ENCODE measurements at regions not wholly inside any gene's neighbourhood (a gene's known extent, or its start where the extent isn't known, plus 50 kb on each side); places are given as distances from the start of the nearest gene placed in this dataset.

- H3K9me3 ChIP-seq (replicated peaks; ENCODE audit: control insufficient read depth, insufficient read depth, low read length) = no peaks in the 10 kb centered on the region
- ChIA-PET POLR2A (no interaction called here), CTCF (no interaction called here)
- H4K20me1 ChIP-seq (replicated peaks; ENCODE audit: control insufficient read depth, extremely low read depth, insufficient read depth, low read length) = no peaks in the 10 kb centered on the region
- dilution Hi-C loops (cut with MboI; ENCODE audit: extremely low pct_ligation_motif_present, low sequenced_read_pairs) = no loop called here
- DNase-seq (ENCODE audit: low read depth, low spot score) (no peak), FAIRE-seq (no peak)
- no peak overlapping the region for H3K4me3 ChIP-seq (replicated peaks in 1 of 3; ENCODE audit: insufficient read depth in 1 of 3, low read depth in 1 of 3, low read length in 3 of 3)
- H3K9ac ChIP-seq (replicated peaks; ENCODE audit: extremely low read depth, insufficient read depth, low read length) = no peak overlapping the region
- intact Hi-C loops (cut with micrococcal nuclease) = no loop called here
- H2AFZ ChIP-seq (ENCODE audit: low read depth, low read length) = no peak overlapping the region
- no peaks in the 10 kb centered on the region for H3K36me3 ChIP-seq (ENCODE audit: control insufficient read depth in 2 of 2, extremely low read depth in 1 of 2, insufficient read depth in 2 of 2, low read length in 2 of 2)
- H3K79me2 ChIP-seq (ENCODE audit: control insufficient read depth, insufficient read depth, low read length) = no peaks in the 10 kb centered on the region
- TF ChIP-seq JUN (IDR thresholded peaks at IDR 0.05; ENCODE audit: borderline replicate concordance, insufficient read depth, insufficient read length, low read depth) (no peak), FOS (IDR thresholded peaks at IDR 0.05; ENCODE audit: borderline replicate concordance, insufficient read depth, low read length) (no peak), POLR2A (IDR thresholded peaks at IDR 0.05; ENCODE audit: low read depth, low read length) (no peak), POLR2AphosphoS5 (IDR thresholded peaks at IDR 0.05; ENCODE audit: insufficient read depth, low read depth, low read length) (no peak), CTCF (IDR thresholded peaks at IDR 0.05; ENCODE audit: extremely low read depth in 1 of 2, insufficient read depth in 1 of 2, low read depth in 1 of 2, low read length in 2 of 2) (no peak), MYC (IDR thresholded peaks at IDR 0.05; ENCODE audit: low read depth, low read length) (no peak), GATA2 (IDR thresholded peaks at IDR 0.05; ENCODE audit: insufficient read depth, insufficient read length, low read depth, low read length) (no peak), MAX (IDR thresholded peaks at IDR 0.05; ENCODE audit: insufficient read depth, insufficient read length) (no peak), EZH2 (IDR thresholded peaks at IDR 0.05; ENCODE audit: borderline replicate concordance, low read depth, low read length, severe bottlenecking) (no peak)
- H3K4me1 ChIP-seq (ENCODE audit: control insufficient read depth, extremely low read depth, insufficient read depth, low read length) = no peaks in the 10 kb centered on the region
- no TSS peak for BruUV-seq (replicated peaks)
- no peak overlapping the region for H3K27ac ChIP-seq (ENCODE audit: insufficient read depth, low read depth, low read length)
- no peak overlapping the region for H3K4me2 ChIP-seq (ENCODE audit: insufficient read depth, low read length)
- H3K9me1 ChIP-seq (replicated peaks; ENCODE audit: control insufficient read depth, extremely low read depth, insufficient read depth, low read length) = no peaks in the 10 kb centered on the region
- no peaks in the 10 kb centered on the region for H3K27me3 ChIP-seq (ENCODE audit: control insufficient read depth in 2 of 2, insufficient read depth in 2 of 2, low read length in 2 of 2)
Observed at GRCh38 chr17:33811004-33811760, 443.9 kb upstream of the CCL2 start.

All from endothelial cell of umbilical vein (primary cell).